ENCODE measurements at regions not wholly inside any gene's neighbourhood (a gene's known extent, or its start where the extent isn't known, plus 50 kb on each side); places are given as distances from the start of the nearest gene placed in this dataset.

DNA sequence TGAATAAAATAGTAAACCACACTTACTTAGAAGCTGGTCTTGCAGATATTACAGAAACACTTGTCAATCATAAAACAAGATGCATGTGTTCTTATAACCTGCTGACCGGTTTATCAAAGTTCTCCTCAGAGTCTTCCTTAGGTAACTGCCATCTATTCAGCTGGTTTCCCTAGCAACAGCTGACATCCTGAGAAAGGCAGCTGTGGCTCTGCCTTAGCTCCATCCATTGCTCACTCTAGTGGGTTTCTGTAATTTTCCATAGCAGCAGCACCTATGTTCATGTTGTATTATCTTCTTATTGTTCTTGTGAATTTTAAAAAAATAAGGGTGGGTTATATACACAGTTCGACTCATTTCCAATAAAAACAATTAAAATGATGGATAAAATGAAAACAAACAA is 87.8 kb downstream of the RAP2A start:
- CTCF ChIA-PET = interaction anchor here (0.8 kb wide), 1 partner anchor 14 kb away, joined by 3 read pairs; no protein-coding TSS in a partner anchor

DNA sequence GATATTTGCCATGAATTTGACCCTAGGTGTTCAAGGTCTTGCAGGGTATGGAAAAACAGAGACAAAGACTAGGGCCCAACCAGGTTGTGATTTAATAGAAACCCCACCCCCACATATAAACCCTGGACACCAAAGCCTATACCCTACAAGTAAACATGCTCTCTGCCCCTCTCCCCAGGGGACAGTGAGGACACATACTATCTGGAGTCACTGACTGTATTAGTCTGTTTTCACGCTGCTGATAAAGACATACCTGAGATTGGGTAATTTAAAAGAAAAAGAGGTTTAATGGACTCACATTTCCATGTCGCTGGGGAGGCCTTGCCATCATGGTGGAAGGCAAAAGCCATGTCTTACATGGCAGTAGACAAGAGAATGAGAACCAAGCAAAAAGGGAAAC is 88.3 kb downstream of the RAP2A start:
- CTCF ChIA-PET = interaction anchor here (0.8 kb wide), 1 partner anchor 13 kb away, joined by 3 read pairs; no protein-coding TSS in a partner anchor
- Histone ChIP-seq H3K4me2 (no peak overlapping the region), H3K79me2 (ENCODE audit: insufficient read depth) (no peaks in the 10 kb centered on the region), H3K9ac (no peak overlapping the region), H3F3A (replicated peaks; ENCODE audit: insufficient read depth) (no peaks in the 10 kb centered on the region), H3K27me3 (ENCODE audit: insufficient read depth) (no peaks in the 10 kb centered on the region), H2AFZ (ENCODE audit: low read depth) (no peak overlapping the region), H4K20me1 (ENCODE audit: insufficient read depth) (no peaks in the 10 kb centered on the region), H3K27ac (ENCODE audit: low read depth in 2 of 2, low read length in 1 of 2) (no peak overlapping the region), H3K36me3 (replicated peaks in 1 of 2; ENCODE audit: control insufficient read depth in 1 of 2, insufficient read depth in 2 of 2, low read length in 1 of 2) (no peaks in the 10 kb centered on the region), H3K4me3 (ENCODE audit: low read depth in 2 of 2, low read length in 1 of 2) (no peak overlapping the region), H3K9me2 (no peaks in the 10 kb centered on the region), H3K4me1 (ENCODE audit: control insufficient read depth in 1 of 2, insufficient read depth in 2 of 2, low read depth in 1 of 2, low read length in 1 of 2) (no peaks in the 10 kb centered on the region), H3K9me3 (no peaks in the 10 kb centered on the region)
- TF ChIP-seq ELF1 (IDR thresholded peaks at IDR 0.05) (no peak), GABPA (IDR thresholded peaks at IDR 0.05; ENCODE audit: low read depth) (no peak), RFX5 (IDR thresholded peaks at IDR 0.05; ENCODE audit: low read length) (no peak)
- TF ChIP-seq, protein P1, sequence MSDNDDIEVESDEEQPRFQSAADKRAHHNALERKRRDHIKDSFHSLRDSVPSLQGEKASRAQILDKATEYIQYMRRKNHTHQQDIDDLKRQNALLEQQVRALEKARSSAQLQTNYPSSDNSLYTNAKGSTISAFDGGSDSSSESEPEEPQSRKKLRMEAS (IDR thresholded peaks at IDR 0.05; ENCODE audit: low read depth) = no peak
- DNase-seq = no peak
- WGBS (ENCODE audit: low lambda C conversion rate) = 14% methylated on average over 2 of the region's 2 CpGs
- POLR2A ChIA-PET = interaction anchor here (1.1 kb wide), 1 partner anchor 13 kb away, joined by 3 read pairs; no protein-coding TSS in a partner anchor

More for the DNA sequence above, 87.8 kb downstream of the RAP2A start:
- no peaks in the 10 kb centered on the region for H3K9me2 ChIP-seq
- H3K9me3 ChIP-seq = no peaks in the 10 kb centered on the region
- TF ChIP-seq RFX5 (IDR thresholded peaks at IDR 0.05; ENCODE audit: low read length) = peak; percentile 91
- TF ChIP-seq, protein P1 (IDR thresholded peaks at IDR 0.05; ENCODE audit: low read depth) = no peak
- H3K79me2 ChIP-seq (ENCODE audit: insufficient read depth) = no peaks in the 10 kb centered on the region
- H3K9ac ChIP-seq = no peak overlapping the region
- no peak overlapping the region for H3K27ac ChIP-seq (ENCODE audit: low read depth in 2 of 2, low read length in 1 of 2)
- no peak overlapping the region for H3K4me3 ChIP-seq (ENCODE audit: low read depth in 2 of 2, low read length in 1 of 2)
- no peaks in the 10 kb centered on the region for H4K20me1 ChIP-seq (ENCODE audit: insufficient read depth)
- no peak for DNase-seq
- 42% methylated on average over 2 of the region's 2 CpGs for WGBS (ENCODE audit: low lambda C conversion rate)
- no peaks in the 10 kb centered on the region for H3K36me3 ChIP-seq (replicated peaks in 1 of 2; ENCODE audit: control insufficient read depth in 1 of 2, insufficient read depth in 2 of 2, low read length in 1 of 2)
- H3K4me1 ChIP-seq (ENCODE audit: control insufficient read depth in 1 of 2, insufficient read depth in 2 of 2, low read depth in 1 of 2, low read length in 1 of 2) = no peaks in the 10 kb centered on the region
- no peaks in the 10 kb centered on the region for H3F3A ChIP-seq (replicated peaks; ENCODE audit: insufficient read depth)
- H2AFZ ChIP-seq (ENCODE audit: low read depth) = no peak overlapping the region
- no peaks in the 10 kb centered on the region for H3K27me3 ChIP-seq (ENCODE audit: insufficient read depth)
- POLR2A ChIA-PET = interaction anchor here (1.1 kb wide), 1 partner anchor 14 kb away, joined by 3 read pairs; no protein-coding TSS in a partner anchor
- H3K4me2 ChIP-seq = no peak overlapping the region

DNA sequence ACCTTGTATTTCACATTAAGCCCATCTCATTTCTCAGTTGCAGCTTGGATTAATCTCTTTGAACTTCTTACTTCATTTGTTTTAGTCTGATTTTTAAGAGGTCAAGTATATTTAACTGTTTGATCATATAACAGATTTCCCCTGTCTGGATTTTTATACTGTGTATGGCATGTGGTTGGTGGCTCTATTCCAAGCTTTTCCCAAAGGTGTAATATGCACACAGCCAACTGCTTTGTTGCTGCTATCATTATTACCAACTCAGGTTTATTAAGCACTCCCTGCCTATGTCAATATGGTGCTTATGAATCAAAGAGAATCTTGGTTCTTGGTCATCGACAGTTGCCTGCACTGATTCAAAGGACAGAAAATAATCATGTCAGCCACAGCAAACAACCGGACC is 92.6 kb downstream of the RAP2A start:
- H3F3A ChIP-seq (replicated peaks; ENCODE audit: insufficient read depth) = no peaks in the 10 kb centered on the region
- no peak overlapping the region for H3K9ac ChIP-seq
- no peak overlapping the region for H3K4me3 ChIP-seq (ENCODE audit: low read depth in 2 of 2, low read length in 1 of 2)
- no peak overlapping the region for H3K27ac ChIP-seq (ENCODE audit: low read depth in 2 of 2, low read length in 1 of 2)
- POLR2A ChIA-PET = no interaction called here
- no peaks in the 10 kb centered on the region for H3K9me2 ChIP-seq
- H3K9me3 ChIP-seq = no peaks in the 10 kb centered on the region
- no peak overlapping the region for H2AFZ ChIP-seq (ENCODE audit: low read depth)
- no peaks in the 10 kb centered on the region for H3K36me3 ChIP-seq (replicated peaks in 1 of 2; ENCODE audit: control insufficient read depth in 1 of 2, insufficient read depth in 2 of 2, low read length in 1 of 2)
- WGBS (ENCODE audit: low lambda C conversion rate) = 88% methylated on average over 2 of the region's 2 CpGs
- H3K79me2 ChIP-seq (ENCODE audit: insufficient read depth) = no peaks in the 10 kb centered on the region
- no peaks in the 10 kb centered on the region for H4K20me1 ChIP-seq (ENCODE audit: insufficient read depth)
- DNase-seq = no peak
- CTCF ChIA-PET = no interaction called here
- H3K27me3 ChIP-seq (ENCODE audit: insufficient read depth) = no peaks in the 10 kb centered on the region
- no peak for TF ChIP-seq YY1 (IDR thresholded peaks at IDR 0.05; ENCODE audit: low read depth)
- TF ChIP-seq, protein P2, sequence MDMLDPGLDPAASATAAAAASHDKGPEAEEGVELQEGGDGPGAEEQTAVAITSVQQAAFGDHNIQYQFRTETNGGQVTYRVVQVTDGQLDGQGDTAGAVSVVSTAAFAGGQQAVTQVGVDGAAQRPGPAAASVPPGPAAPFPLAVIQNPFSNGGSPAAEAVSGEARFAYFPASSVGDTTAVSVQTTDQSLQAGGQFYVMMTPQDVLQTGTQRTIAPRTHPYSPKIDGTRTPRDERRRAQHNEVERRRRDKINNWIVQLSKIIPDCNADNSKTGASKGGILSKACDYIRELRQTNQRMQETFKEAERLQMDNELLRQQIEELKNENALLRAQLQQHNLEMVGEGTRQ (IDR thresholded peaks at IDR 0.05; ENCODE audit: borderline replicate concordance, low read depth, low read length) = no peak
- no peak for TF ChIP-seq MEF2A (IDR thresholded peaks at IDR 0.05; ENCODE audit: borderline replicate concordance, low read depth)
- TF ChIP-seq MXI1 (IDR thresholded peaks at IDR 0.05; ENCODE audit: low read depth, low read length) = no peak
- no peak for TF ChIP-seq JUND (IDR thresholded peaks at IDR 0.05)
- no peak for TF ChIP-seq RAD21 (IDR thresholded peaks at IDR 0.05; ENCODE audit: low read length)
- no peak for TF ChIP-seq EP300 (IDR thresholded peaks at IDR 0.05; ENCODE audit: borderline replicate concordance in 1 of 2, low read depth in 1 of 2, low read length in 1 of 2)
- no peak for TF ChIP-seq RXRA (IDR thresholded peaks at IDR 0.05; ENCODE audit: borderline replicate concordance, low read depth)
- no peak for TF ChIP-seq SMC3 (IDR thresholded peaks at IDR 0.05; ENCODE audit: low read depth, low read length)
- no peak for TF ChIP-seq TEAD4 (IDR thresholded peaks at IDR 0.05; ENCODE audit: borderline replicate concordance, insufficient read depth)
- no peak for TF ChIP-seq POLR2AphosphoS5 (IDR thresholded peaks at IDR 0.05; ENCODE audit: low read depth, low read length)
- TF ChIP-seq, protein P3, sequence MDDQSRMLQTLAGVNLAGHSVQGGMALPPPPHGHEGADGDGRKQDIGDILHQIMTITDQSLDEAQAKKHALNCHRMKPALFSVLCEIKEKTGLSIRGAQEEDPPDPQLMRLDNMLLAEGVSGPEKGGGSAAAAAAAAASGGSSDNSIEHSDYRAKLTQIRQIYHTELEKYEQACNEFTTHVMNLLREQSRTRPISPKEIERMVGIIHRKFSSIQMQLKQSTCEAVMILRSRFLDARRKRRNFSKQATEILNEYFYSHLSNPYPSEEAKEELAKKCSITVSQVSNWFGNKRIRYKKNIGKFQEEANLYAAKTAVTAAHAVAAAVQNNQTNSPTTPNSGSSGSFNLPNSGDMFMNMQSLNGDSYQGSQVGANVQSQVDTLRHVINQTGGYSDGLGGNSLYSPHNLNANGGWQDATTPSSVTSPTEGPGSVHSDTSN (IDR thresholded peaks at IDR 0.05) = no peak
- no peak for TF ChIP-seq TCF12 (IDR thresholded peaks at IDR 0.05)
- TF ChIP-seq SIN3A (IDR thresholded peaks at IDR 0.05; ENCODE audit: borderline replicate concordance, low read depth, low read length) = no peak
- no peaks in the 10 kb centered on the region for H3K4me1 ChIP-seq (ENCODE audit: control insufficient read depth in 1 of 2, insufficient read depth in 2 of 2, low read depth in 1 of 2, low read length in 1 of 2)
- H3K4me2 ChIP-seq = no peak overlapping the region
